GM18508 (cell line): ENCODE measurements at regions not wholly inside any gene's neighbourhood (a gene's known extent, or its start where the extent isn't known, plus 50 kb on each side); places are given as distances from the start of the nearest gene placed in this dataset.
"Not testable (repeated sequence)": the region's sequence is repeated elsewhere in the genome, so short reads cannot be mapped to it uniquely, and the experiment has no call there.

Experiments
- ATAC-seq: cut with Tn5 transposase; IDR thresholded peaks from one replicate; pipeline ENCODE4 v1.9.1; 2021; ENCODE audit warnings: moderate number of reproducible peaks; ENCODE audit not compliant: insufficient read depth, unreplicated experiment

GRCh38 chr18:73407506-73407905 is 539.7 kb upstream of the NETO1 start:
- no peak for ATAC-seq

GRCh38 chr18:73384246-73384645 is 516.5 kb upstream of the NETO1 start:
- ATAC-seq: no peak

GRCh38 chr18:73381699-73382036 is 513.9 kb upstream of the NETO1 start:
- no peak for ATAC-seq

- no peak for ATAC-seq
Observed at GRCh38 chr18:73381016-73381698, 513.4 kb upstream of the NETO1 start.

GRCh38 chr18:73366713-73367112 is 498.9 kb upstream of the NETO1 start:
- no peak for ATAC-seq

- no peak for ATAC-seq
Observed at GRCh38 chr18:73365018-73365417, 497.2 kb upstream of the NETO1 start.

GRCh38 chr18:73355121-73355520 is 487.3 kb upstream of the NETO1 start:
- no peak for ATAC-seq

GRCh38 chr18:73352546-73352945 is 484.8 kb upstream of the NETO1 start:
- no peak for ATAC-seq

GRCh38 chr18:73340135-73340977 is 472.6 kb upstream of the NETO1 start:
- no peak for ATAC-seq

GRCh38 chr18:73331212-73331772 is 463.5 kb upstream of the NETO1 start:
- ATAC-seq: no peak

GRCh38 chr18:73330106-73330505 is 462.3 kb upstream of the NETO1 start:
- ATAC-seq: not testable (repeated sequence)

- not testable (repeated sequence) for ATAC-seq
Observed at GRCh38 chr18:73324187-73324831, 456.5 kb upstream of the NETO1 start.

GRCh38 chr18:73318739-73319479 is 451.1 kb upstream of the NETO1 start:
- ATAC-seq: no peak

- no peak for ATAC-seq
Observed at GRCh38 chr18:73316513-73316912, 448.7 kb upstream of the NETO1 start.

GRCh38 chr18:73315381-73315780 is 447.6 kb upstream of the NETO1 start:
- ATAC-seq: no peak

GRCh38 chr18:73313476-73313875 is 445.7 kb upstream of the NETO1 start:
- ATAC-seq: no peak

- no peak for ATAC-seq
Observed at GRCh38 chr18:73296686-73297085, 428.9 kb upstream of the NETO1 start.

- no peak for ATAC-seq
Observed at GRCh38 chr18:73292156-73292555, 424.4 kb upstream of the NETO1 start.

GRCh38 chr18:73288813-73289212 is 421.0 kb upstream of the NETO1 start:
- no peak for ATAC-seq

- no peak for ATAC-seq
Observed at GRCh38 chr18:73286584-73286983, 418.8 kb upstream of the NETO1 start.
